CD4-positive, alpha-beta memory T cell (primary cell): ENCODE measurements at regions not wholly inside any gene's neighbourhood (a gene's known extent, or its start where the extent isn't known, plus 50 kb on each side); places are given as distances from the start of the nearest gene placed in this dataset.

Experiments used
- CTCF ChIA-PET: fragments of 350-600 bp; sonication (Branson Sonifier 250); formaldehyde crosslinking; loops from one replicate; lab custom pipeline; 2021; ENCODE audit warnings: inconsistent platforms; ENCODE audit not compliant: partially characterized antibody; lab: Charles Lee
- POLR2A ChIA-PET: fragments of 350-600 bp; sonication (Branson Sonifier 250); formaldehyde crosslinking; loops from one replicate; lab custom pipeline; 2021; ENCODE audit not compliant: partially characterized antibody; lab: Charles Lee
- DNase-seq, 5 donors: peaks; one replicate each; pipeline versions ENCODE4 v3.0.0 to v3.0.0-alpha.2; 2020 to 2022; ENCODE audit warnings: mixed read lengths in 1 of 5
- H3K27ac ChIP-seq: one replicate; pipeline ENCODE4 v1.7.0; 2013; ENCODE audit warnings: low read depth, low read length
- H3K27me3 ChIP-seq: 2 replicates; pipeline ENCODE4 v1.7.0; 2013; ENCODE audit warnings: mild to moderate bottlenecking, low read length, moderate library complexity; ENCODE audit not compliant: insufficient read depth
- H3K36me3 ChIP-seq: 2 replicates; pipeline ENCODE4 v1.7.0; 2013; ENCODE audit warnings: mild to moderate bottlenecking, low read length, moderate library complexity; ENCODE audit not compliant: insufficient read depth
- H3K4me1 ChIP-seq: 2 replicates; pipeline ENCODE4 v1.7.0; 2013; ENCODE audit warnings: mild to moderate bottlenecking, low read length, moderate library complexity; ENCODE audit not compliant: insufficient read depth
- H3K4me3 ChIP-seq, 2 donors: one replicate each; pipeline ENCODE4 v1.7.0; 2013; ENCODE audit warnings: low read length in 2 of 2, mild to moderate bottlenecking in 1 of 2
- H3K9me3 ChIP-seq, 2 donors: one replicate each; pipeline ENCODE4 v1.7.0; 2013; ENCODE audit warnings: low read length in 2 of 2, control low read depth in 1 of 2; ENCODE audit not compliant: control insufficient read depth in 1 of 2
- H3K27ac Mint-ChIP-seq, 7 donors: one replicate each; pipeline ENCODE4 v1.8.0; 2020 to 2021; ENCODE audit warnings: mixed read lengths in 7 of 7, mild to moderate bottlenecking in 6 of 7, inconsistent platforms in 3 of 7, moderate library complexity in 3 of 7
- H3K27me3 Mint-ChIP-seq, 2 donors: one replicate each; pipeline ENCODE4 v1.8.0; 2020 to 2021; ENCODE audit warnings: mixed read lengths in 2 of 2
- H3K36me3 Mint-ChIP-seq, 2 donors: one replicate each; pipeline ENCODE4 v1.8.0; 2020 to 2021; ENCODE audit warnings: mixed read lengths in 2 of 2, inconsistent platforms in 1 of 2, mild to moderate bottlenecking in 1 of 2
- H3K4me1 Mint-ChIP-seq, 4 donors: one replicate each; pipeline ENCODE4 v1.8.0; 2020 to 2021; ENCODE audit warnings: mixed read lengths in 4 of 4, mild to moderate bottlenecking in 1 of 4
- H3K4me3 Mint-ChIP-seq, 8 donors: one replicate each; pipeline ENCODE4 v1.8.0; 2020 to 2021; ENCODE audit warnings: mixed read lengths in 8 of 8, mild to moderate bottlenecking in 7 of 8, moderate library complexity in 6 of 8, inconsistent platforms in 3 of 8
- H3K9me3 Mint-ChIP-seq, 8 donors: one replicate each; pipeline ENCODE4 v1.8.0; 2020 to 2021; ENCODE audit warnings: mixed read lengths in 8 of 8, mild to moderate bottlenecking in 5 of 8, inconsistent platforms in 3 of 8, moderate library complexity in 1 of 8
- intact Hi-C: fragments of 100-400 bp; cut with micrococcal nuclease; formaldehyde crosslinking; loops from one replicate; pipeline ENCODE4 v1.15.1; 2023

DNA sequence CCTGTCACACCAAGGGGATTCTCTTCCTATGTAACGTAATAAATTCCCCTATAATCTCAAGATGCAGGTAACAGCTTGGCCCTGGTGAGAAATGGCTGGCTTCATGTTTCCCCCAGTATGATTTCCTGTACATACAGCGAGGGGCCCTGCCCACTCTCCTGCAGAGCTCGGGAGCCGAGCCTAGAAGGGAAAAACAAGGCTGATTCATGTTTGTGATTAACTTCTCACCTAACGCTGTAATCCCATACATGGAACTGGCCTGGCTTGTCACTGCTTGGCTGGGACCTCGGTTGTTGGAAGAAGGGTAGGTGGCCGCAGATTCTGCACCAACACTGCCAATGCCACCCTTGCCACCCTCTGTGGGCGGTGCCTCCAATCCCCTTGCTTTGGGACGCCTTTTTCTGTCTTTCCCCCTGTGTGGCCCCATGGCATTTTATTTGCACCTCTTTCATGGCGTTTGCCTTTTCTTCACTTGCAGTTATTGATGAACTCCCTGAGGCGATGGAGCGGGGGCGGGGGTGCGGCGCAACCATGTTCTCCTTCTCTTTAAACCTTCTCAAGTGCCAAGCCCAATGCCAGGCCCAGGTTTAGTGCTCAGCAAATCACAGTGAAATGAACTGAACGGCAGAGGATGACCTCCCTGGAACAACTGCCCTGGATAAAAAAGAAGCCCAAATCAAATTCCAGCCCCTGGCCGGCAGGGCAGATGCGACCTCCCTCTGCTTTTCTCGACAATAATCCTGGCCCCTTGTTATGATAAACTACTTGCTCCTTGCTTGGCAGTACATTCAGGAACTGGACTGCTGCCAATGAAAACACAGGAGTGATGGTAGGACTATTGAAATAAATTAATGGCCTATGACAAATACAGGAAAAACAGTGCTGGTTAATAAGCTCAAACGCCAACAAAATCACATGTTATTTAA lies 108.1 kb downstream of the TMEM174 start:
- intact Hi-C loops, result no loop called here
- H3K27me3 Mint-ChIP-seq, result peaks cover 27 to 44% of the 10 kb centered on the region in 2 donors
- POLR2A ChIA-PET, result no interaction called here

GRCh38 chr5:73280386-73280785 lies 107.4 kb downstream of the TMEM174 start:
- intact Hi-C loops, result no loop called here

More for the DNA sequence above, 108.1 kb downstream of the TMEM174 start:
- no peaks in the 10 kb centered on the region for H3K9me3 ChIP-seq
- Mint-ChIP-seq H3K4me1 (no peaks in the 10 kb centered on the region), H3K27ac (no peak overlapping the region), H3K9me3 (peaks cover 0 to 2% (median 0%) of the 10 kb centered on the region in 8 donors), H3K4me3 (no peak overlapping the region), H3K36me3 (no peaks in the 10 kb centered on the region)
- no peaks in the 10 kb centered on the region for H3K27me3 ChIP-seq
- CTCF ChIA-PET, result no interaction called here
- H3K27ac ChIP-seq, result no peak overlapping the region
- no peak for DNase-seq
- no peaks in the 10 kb centered on the region for H3K4me1 ChIP-seq
- H3K4me3 ChIP-seq, result no peak overlapping the region
- H3K36me3 ChIP-seq, result no peaks in the 10 kb centered on the region

DNA sequence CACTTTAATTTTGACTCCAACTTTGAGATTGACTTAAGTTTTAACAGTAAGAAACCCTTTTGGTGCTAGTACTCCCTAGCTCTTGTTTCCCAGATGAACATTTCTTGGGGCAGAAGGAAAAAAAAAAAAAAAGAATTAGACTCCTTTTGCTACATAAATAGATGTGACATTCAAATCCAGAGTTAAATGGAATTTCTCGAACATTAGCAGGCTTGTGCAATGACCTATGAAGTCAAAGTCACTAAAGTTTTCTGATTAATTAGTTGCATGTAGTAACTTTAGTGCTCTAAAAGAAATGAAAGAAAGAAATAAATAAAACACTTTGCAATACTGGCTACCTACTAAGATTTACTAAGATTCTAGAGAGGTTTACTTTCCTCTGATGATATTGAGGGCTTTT lies 106.8 kb downstream of the TMEM174 start:
- no peaks in the 10 kb centered on the region for H3K4me1 ChIP-seq
- peaks cover 22 to 44% of the 10 kb centered on the region in 2 donors for H3K27me3 Mint-ChIP-seq
- no peaks in the 10 kb centered on the region for H3K9me3 ChIP-seq
- no peaks in the 10 kb centered on the region for H3K27me3 ChIP-seq
- no peak for DNase-seq
- peaks cover 0 to 2% (median 0%) of the 10 kb centered on the region in 8 donors for H3K9me3 Mint-ChIP-seq
- POLR2A ChIA-PET, result no interaction called here
- no peak overlapping the region for H3K4me3 ChIP-seq
- H3K36me3 ChIP-seq, result no peaks in the 10 kb centered on the region
- CTCF ChIA-PET, result no interaction called here
- H3K27ac ChIP-seq, result no peak overlapping the region
- H3K27ac Mint-ChIP-seq, result no peak overlapping the region
- H3K36me3 Mint-ChIP-seq, result no peaks in the 10 kb centered on the region
- H3K4me1 Mint-ChIP-seq, result no peaks in the 10 kb centered on the region
- H3K4me3 Mint-ChIP-seq, result no peak overlapping the region
- intact Hi-C loops, result no loop called here

More at GRCh38 chr5:73280386-73280785, 107.4 kb downstream of the TMEM174 start:
- Mint-ChIP-seq H3K27me3 (peaks cover 25 to 44% of the 10 kb centered on the region in 2 donors), H3K9me3 (peaks cover 0 to 2% (median 0%) of the 10 kb centered on the region in 8 donors), H3K36me3 (no peaks in the 10 kb centered on the region), H3K27ac (no peak overlapping the region), H3K4me1 (no peaks in the 10 kb centered on the region), H3K4me3 (no peak overlapping the region)
- Histone ChIP-seq H3K27ac (no peak overlapping the region), H3K27me3 (no peaks in the 10 kb centered on the region), H3K9me3 (no peaks in the 10 kb centered on the region), H3K36me3 (no peaks in the 10 kb centered on the region), H3K4me1 (no peaks in the 10 kb centered on the region), H3K4me3 (no peak overlapping the region)
- ChIA-PET CTCF (no interaction called here), POLR2A (no interaction called here)
- no peak for DNase-seq

DNA sequence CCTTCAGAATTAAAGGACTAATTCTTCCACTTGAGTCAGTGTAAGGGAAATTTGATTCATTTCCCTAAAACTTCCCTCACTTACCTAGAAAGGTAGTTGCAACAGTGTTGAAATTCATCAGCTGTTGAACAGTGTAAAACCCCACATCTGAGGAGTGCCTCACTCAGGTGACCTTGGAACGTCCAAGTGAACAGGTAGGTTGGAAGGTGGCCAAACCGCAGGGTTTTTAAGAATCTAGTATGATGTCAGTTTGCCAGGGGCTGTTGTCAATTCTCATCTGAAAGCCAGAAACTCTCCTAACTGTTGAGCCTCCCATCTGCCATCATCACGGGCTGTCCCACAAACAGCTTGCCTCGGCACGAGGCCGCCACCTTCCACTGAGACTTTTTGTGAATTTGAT lies 105.7 kb downstream of the TMEM174 start:
- CTCF ChIA-PET, result no interaction called here
- no peak overlapping the region for H3K27ac Mint-ChIP-seq
- H3K4me3 Mint-ChIP-seq, result no peak overlapping the region
- H3K4me1 Mint-ChIP-seq, result no peaks in the 10 kb centered on the region
- no peaks in the 10 kb centered on the region for H3K9me3 Mint-ChIP-seq
- Histone ChIP-seq H3K27me3 (no peaks in the 10 kb centered on the region), H3K4me1 (no peaks in the 10 kb centered on the region), H3K36me3 (no peaks in the 10 kb centered on the region), H3K9me3 (no peaks in the 10 kb centered on the region), H3K27ac (no peak overlapping the region), H3K4me3 (no peak overlapping the region)
- intact Hi-C loops, result no loop called here
- no peaks in the 10 kb centered on the region for H3K36me3 Mint-ChIP-seq
- DNase-seq, result no peak
- H3K27me3 Mint-ChIP-seq, result peaks cover 18 to 44% of the 10 kb centered on the region in 2 donors
- POLR2A ChIA-PET, result no interaction called here

DNA sequence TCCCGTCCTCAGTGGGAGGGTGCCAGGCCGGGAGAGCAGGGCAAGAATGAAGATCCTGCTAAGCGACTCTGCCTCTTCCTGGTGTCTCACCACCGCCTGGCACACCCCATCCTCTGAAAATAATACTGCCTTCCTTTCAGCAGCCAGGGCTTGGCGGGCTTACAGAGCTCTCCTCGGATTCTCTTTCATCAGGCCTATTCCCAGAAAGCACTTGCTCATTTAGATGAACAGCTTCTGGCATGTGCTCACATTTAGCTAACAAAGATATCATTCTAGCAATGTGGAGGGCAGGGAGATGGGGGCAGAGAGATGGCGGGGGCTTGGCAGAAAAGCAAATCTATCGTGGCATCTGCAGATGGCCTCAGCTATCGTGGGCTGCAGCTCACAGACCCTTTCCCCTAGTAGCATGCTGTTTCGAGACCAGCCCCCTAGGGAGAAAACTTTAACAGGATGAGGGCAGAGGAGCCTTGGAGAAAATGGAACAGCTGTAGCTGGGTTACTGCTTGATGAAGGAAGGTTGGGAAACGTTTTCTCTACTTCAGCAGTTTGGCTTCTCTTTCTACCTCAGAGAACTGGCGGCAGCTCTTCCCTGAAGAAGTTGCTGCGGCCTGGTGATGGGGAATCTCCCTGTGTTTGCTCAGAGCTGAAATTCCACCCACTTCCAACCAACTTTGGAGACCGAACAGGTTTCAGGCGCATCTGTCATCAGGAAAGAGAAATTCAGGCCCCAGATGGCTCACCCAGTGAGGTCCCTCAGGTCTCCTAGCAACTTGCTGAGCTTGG lies 102.1 kb downstream of the TMEM174 start:
- no peaks in the 10 kb centered on the region for H3K9me3 Mint-ChIP-seq
- Histone ChIP-seq H3K9me3 (no peaks in the 10 kb centered on the region), H3K4me3 (no peak overlapping the region), H3K4me1 (no peaks in the 10 kb centered on the region), H3K27ac (no peak overlapping the region), H3K27me3 (no peaks in the 10 kb centered on the region), H3K36me3 (no peaks in the 10 kb centered on the region)
- POLR2A ChIA-PET, result no interaction called here
- no peak for DNase-seq
- no peak overlapping the region for H3K27ac Mint-ChIP-seq
- H3K4me1 Mint-ChIP-seq, result no peaks in the 10 kb centered on the region
- no peaks in the 10 kb centered on the region for H3K36me3 Mint-ChIP-seq
- H3K4me3 Mint-ChIP-seq, result no peak overlapping the region
- intact Hi-C loops, result no loop called here
- CTCF ChIA-PET, result no interaction called here
- H3K27me3 Mint-ChIP-seq, result peaks cover 16 to 43% of the 10 kb centered on the region in 2 donors

- H3K4me3 Mint-ChIP-seq, result no peak overlapping the region
- H3K27ac Mint-ChIP-seq, result no peak overlapping the region
- H3K4me1 Mint-ChIP-seq, result no peaks in the 10 kb centered on the region
- no peak for DNase-seq
- no peaks in the 10 kb centered on the region for H3K9me3 Mint-ChIP-seq
- intact Hi-C loops, result no loop called here
- H3K9me3 ChIP-seq, result no peaks in the 10 kb centered on the region
- no peaks in the 10 kb centered on the region for H3K27me3 ChIP-seq
- H3K27ac ChIP-seq, result no peak overlapping the region
- ChIA-PET POLR2A (no interaction called here), CTCF (no interaction called here)
- no peak overlapping the region for H3K4me3 ChIP-seq
- peaks cover 14 to 37% of the 10 kb centered on the region in 2 donors for H3K27me3 Mint-ChIP-seq
- no peaks in the 10 kb centered on the region for H3K36me3 ChIP-seq
- no peaks in the 10 kb centered on the region for H3K4me1 ChIP-seq
- no peaks in the 10 kb centered on the region for H3K36me3 Mint-ChIP-seq
These were observed 101.1 kb downstream of the TMEM174 start for GRCh38 chr5:73274121-73274520.

DNA sequence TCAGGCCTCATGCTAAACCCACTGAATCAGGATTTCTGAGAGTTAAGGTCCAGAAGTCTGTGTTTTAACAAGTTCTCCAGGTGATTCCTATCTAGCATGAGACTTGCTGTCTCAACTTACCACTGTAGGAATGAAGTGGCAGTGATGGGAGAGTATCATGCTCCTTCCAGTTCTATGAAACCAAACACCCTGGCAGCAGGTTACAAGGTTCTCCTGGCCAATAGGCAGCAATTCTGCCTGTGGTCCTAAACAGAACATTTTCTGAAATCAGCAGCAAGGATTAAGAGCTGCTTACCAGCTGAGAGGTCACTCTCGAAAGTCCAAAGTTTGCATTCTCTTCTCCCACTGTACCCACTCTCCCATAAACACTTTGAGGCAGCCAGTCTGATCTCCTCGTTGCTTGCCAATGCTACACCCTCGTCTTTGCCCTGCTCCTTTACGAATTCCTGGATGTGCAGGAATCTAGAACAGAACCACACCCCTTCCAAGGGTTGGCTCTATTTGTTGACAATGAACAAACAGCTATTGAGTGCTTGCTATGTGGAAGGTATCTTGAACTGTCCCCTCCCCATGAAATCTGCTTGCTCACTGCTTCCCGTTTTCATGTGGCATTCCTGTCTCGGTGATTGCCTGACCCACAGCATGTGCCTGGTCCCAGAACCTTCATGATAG lies 100.5 kb downstream of the TMEM174 start:
- no peak overlapping the region for H3K27ac ChIP-seq
- CTCF ChIA-PET, result no interaction called here
- DNase-seq, result no peak
- Mint-ChIP-seq H3K27ac (no peak overlapping the region), H3K36me3 (no peaks in the 10 kb centered on the region), H3K4me1 (no peaks in the 10 kb centered on the region), H3K4me3 (no peak overlapping the region), H3K27me3 (peaks cover 14 to 32% of the 10 kb centered on the region in 2 donors), H3K9me3 (no peaks in the 10 kb centered on the region)
- intact Hi-C loops, result no loop called here
- no peaks in the 10 kb centered on the region for H3K36me3 ChIP-seq
- no peaks in the 10 kb centered on the region for H3K9me3 ChIP-seq
- H3K4me1 ChIP-seq, result no peaks in the 10 kb centered on the region
- POLR2A ChIA-PET, result no interaction called here
- H3K4me3 ChIP-seq, result no peak overlapping the region
- no peaks in the 10 kb centered on the region for H3K27me3 ChIP-seq
